Type B pancreatic cell (in vitro differentiated cells): ENCODE measurements at regions not wholly inside any gene's neighbourhood (a gene's known extent, or its start where the extent isn't known, plus 50 kb on each side); places are given as distances from the start of the nearest gene placed in this dataset.

Experiments
- DNase-seq: peaks from one replicate; pipeline ENCODE4 v3.0.0; 2021; ENCODE audit warnings: mixed read lengths; ENCODE audit not compliant: unreplicated experiment; ENCODE audit errors: extremely low spot score
- H3K27ac Mint-ChIP-seq: 2 replicates; pipeline ENCODE4 v1.8.0; 2021; ENCODE audit warnings: mild to moderate bottlenecking, mixed read lengths
- H3K27me3 Mint-ChIP-seq: 2 replicates; pipeline ENCODE4 v1.8.0; 2021; ENCODE audit warnings: mixed read lengths
- H3K36me3 Mint-ChIP-seq: 2 replicates; pipeline ENCODE4 v1.8.0; 2021; ENCODE audit warnings: mixed read lengths
- H3K4me1 Mint-ChIP-seq: one replicate; pipeline ENCODE4 v1.8.0; 2021; ENCODE audit warnings: mixed read lengths; ENCODE audit not compliant: unreplicated experiment
- H3K4me3 Mint-ChIP-seq: 2 replicates; pipeline ENCODE4 v1.8.0; 2021; ENCODE audit warnings: mild to moderate bottlenecking, mixed read lengths
- H3K9me3 Mint-ChIP-seq: 2 replicates; pipeline ENCODE4 v1.8.0; 2021; ENCODE audit warnings: mixed read lengths
- TF ChIP-seq, protein P1 (sequence below): fragments of 200-600 bp; sonication (generic); conservative IDR thresholded peaks from 2 replicates; pipeline ENCODE4 v1.5.0; 2021; ENCODE audit warnings: antibody characterized with exemption, mild to moderate bottlenecking

DNA sequence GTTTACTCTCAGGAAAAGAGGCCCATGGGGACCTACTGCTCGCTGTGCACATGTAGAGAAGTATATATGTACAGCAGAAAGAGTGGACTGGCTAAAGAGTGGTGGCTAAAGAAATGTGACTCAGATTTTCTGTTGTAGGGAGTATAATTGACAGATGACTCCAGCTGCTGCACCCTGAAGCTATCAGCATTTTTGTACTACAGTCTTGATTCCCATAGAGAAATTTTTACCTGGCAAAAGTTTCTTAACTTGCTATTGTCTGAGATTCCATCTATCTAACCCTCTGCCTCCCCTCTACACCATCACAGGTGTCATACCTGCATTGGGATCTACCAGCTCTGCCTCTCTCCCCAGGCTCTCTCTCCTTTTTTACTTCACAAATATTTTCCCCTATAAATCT lies 296.0 kb upstream of the KYNU start:
- Mint-ChIP-seq H3K27ac (no peak overlapping the region), H3K27me3 (no peaks in the 10 kb centered on the region), H3K36me3 (no peaks in the 10 kb centered on the region), H3K4me3 (no peak overlapping the region), H3K4me1 (no peaks in the 10 kb centered on the region), H3K9me3 (no peaks in the 10 kb centered on the region)
- TF ChIP-seq, protein P1, sequence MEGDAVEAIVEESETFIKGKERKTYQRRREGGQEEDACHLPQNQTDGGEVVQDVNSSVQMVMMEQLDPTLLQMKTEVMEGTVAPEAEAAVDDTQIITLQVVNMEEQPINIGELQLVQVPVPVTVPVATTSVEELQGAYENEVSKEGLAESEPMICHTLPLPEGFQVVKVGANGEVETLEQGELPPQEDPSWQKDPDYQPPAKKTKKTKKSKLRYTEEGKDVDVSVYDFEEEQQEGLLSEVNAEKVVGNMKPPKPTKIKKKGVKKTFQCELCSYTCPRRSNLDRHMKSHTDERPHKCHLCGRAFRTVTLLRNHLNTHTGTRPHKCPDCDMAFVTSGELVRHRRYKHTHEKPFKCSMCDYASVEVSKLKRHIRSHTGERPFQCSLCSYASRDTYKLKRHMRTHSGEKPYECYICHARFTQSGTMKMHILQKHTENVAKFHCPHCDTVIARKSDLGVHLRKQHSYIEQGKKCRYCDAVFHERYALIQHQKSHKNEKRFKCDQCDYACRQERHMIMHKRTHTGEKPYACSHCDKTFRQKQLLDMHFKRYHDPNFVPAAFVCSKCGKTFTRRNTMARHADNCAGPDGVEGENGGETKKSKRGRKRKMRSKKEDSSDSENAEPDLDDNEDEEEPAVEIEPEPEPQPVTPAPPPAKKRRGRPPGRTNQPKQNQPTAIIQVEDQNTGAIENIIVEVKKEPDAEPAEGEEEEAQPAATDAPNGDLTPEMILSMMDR = no peak
- no peak for DNase-seq

DNA sequence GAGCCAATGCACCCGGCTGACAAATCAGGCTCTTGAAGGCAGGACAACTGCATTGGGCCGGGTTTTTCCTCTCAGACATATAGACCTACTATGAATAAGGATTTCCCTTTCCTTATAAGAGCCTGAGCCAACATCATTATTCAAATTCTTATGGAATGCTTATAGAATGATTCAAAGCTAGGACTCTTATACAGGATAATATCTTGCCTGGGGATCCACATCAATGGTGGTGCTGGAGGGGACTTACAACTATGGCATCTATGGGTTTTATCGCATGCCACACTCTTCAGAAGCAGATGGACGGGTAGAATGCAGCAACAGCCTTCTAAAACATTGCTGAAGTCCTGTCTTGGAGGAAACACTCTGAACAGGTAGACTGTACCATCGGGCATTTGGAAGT lies 296.8 kb upstream of the KYNU start:
- Mint-ChIP-seq H3K9me3 (no peaks in the 10 kb centered on the region), H3K27ac (no peak overlapping the region), H3K4me3 (no peak overlapping the region), H3K27me3 (no peaks in the 10 kb centered on the region), H3K4me1 (no peaks in the 10 kb centered on the region), H3K36me3 (no peaks in the 10 kb centered on the region)
- TF ChIP-seq, protein P1 = no peak
- no peak for DNase-seq

DNA sequence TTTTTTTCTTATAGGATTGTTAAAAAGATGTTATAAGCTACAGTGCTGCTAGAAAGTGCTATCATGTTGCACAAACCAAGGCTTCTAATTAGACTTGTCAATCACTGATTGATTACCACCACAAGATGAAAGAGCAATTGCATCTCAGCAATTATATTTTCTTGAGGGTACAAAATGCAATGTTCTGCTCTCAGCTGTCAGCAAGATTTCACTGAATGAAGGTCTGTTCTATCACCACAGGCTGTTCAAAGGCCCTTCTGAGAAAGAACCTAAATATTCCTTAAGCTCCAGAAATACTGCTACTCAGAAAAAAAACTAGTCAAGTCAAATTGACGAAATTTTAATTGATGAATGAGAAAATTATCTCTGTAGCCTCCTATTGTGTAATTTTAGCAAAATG lies 301.9 kb upstream of the KYNU start:
- no peak overlapping the region for H3K4me3 Mint-ChIP-seq
- H3K4me1 Mint-ChIP-seq = no peaks in the 10 kb centered on the region
- no peaks in the 10 kb centered on the region for H3K9me3 Mint-ChIP-seq
- H3K27me3 Mint-ChIP-seq = no peaks in the 10 kb centered on the region
- TF ChIP-seq, protein P1 = no peak
- H3K36me3 Mint-ChIP-seq = no peaks in the 10 kb centered on the region
- no peak overlapping the region for H3K27ac Mint-ChIP-seq
- no peak for DNase-seq

DNA sequence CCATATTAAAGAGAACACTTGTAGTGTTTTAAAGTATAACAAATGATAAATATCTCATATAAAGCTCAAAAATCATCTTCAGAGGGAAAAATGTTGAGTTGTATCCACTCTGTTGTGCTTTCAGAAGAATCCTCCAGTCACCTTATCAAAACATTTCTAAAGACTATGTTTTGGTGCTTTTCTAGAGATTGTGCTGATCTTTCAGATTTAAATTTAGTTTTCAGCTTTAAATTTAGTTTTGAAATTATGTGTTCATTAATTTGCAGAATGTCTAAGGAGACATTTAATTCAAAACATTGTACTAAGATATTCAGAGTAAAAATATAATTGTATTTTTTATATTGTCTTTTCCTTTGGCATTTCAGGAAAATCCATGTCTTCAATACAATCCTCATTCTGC lies 303.1 kb upstream of the KYNU start:
- Mint-ChIP-seq H3K27ac (no peak overlapping the region), H3K9me3 (no peaks in the 10 kb centered on the region), H3K4me3 (no peak overlapping the region), H3K27me3 (no peaks in the 10 kb centered on the region), H3K4me1 (no peaks in the 10 kb centered on the region), H3K36me3 (no peaks in the 10 kb centered on the region)
- no peak for DNase-seq
- TF ChIP-seq, protein P1 = no peak

DNA sequence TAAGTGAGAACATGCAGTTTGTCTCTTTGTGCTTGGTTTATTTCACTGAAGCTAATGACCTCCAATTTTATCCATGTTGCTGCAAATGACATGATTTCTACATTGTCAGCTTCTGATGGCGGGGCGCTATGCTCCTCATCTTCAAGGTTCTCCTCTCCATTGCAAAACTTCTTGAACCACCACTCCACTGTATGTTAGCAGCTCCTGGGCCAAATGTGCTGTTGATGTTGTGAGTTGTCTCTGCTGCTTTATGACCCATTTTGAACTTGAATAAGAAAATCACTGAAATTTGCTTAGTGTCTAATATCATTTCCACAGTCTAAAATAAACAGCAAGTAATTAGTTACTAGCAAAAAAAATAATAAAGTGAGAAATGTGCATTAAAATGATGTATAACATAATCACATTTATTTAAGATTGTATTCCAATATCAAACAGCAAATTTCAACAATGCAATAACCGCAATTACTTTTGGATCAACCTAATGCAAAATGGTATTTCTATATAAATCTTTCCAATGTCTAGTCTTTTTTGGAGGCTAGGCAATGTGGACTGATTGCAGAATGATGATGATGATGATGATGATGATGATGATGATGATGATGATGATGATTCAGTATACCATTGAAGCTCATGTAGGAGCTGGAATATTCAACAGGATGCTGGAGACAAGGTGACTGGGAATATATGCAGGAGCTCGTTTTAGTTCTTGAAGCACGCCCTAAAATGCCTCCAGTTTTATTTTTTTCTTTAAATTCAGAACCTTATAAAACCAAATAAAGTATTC lies 304.9 kb upstream of the KYNU start:
- no peaks in the 10 kb centered on the region for H3K9me3 Mint-ChIP-seq
- TF ChIP-seq, protein P1 = no peak
- H3K4me3 Mint-ChIP-seq = no peak overlapping the region
- no peak overlapping the region for H3K27ac Mint-ChIP-seq
- H3K4me1 Mint-ChIP-seq = no peaks in the 10 kb centered on the region
- no peak for DNase-seq
- no peaks in the 10 kb centered on the region for H3K27me3 Mint-ChIP-seq
- H3K36me3 Mint-ChIP-seq = no peaks in the 10 kb centered on the region
